Stimulated activated CD4-positive, alpha-beta T cell treated with anti-CD3 and anti-CD28 coated beads, TNF-alpha, amount 100 ng/mL, for 1 hour (primary cell): ENCODE measurements at regions not wholly inside any gene's neighbourhood (a gene's known extent, or its start where the extent isn't known, plus 50 kb on each side); places are given as distances from the start of the nearest gene placed in this dataset.

ENCODE experiments used
- DNase-seq, 3 donors: peaks; one replicate each; pipeline ENCODE4 v3.0.0-alpha.2; 2020; ENCODE audit warnings: low read depth in 3 of 3, low spot score in 1 of 3

- no peak for DNase-seq
Observed at GRCh38 chr12:12015073-12015685, 55.6 kb upstream of the BCL2L14 start.

GRCh38 chr12:12016284-12017100 lies 54.2 kb upstream of the BCL2L14 start:
- DNase-seq = no peak

DNA sequence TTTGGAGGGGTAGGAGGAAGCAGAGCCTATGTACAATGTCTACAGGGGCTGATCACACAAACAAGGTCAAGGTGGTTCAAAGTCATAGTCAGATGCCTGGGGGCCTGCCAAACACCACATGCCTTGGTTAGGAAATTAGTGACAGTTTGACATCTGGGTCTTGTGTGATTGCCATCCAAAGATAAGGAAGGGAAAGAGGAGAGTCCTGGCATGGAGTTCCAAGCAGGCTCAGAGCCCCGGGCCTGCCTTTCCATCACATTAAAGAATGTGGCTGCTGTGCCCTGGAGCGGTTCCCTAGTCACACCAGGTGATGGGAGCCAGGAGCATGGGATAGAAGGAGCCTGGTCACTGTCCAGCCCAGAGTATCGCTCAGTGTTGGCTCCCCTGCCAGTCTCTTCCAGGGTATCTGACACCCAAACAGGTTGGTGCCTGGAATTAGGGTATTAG lies 53.6 kb upstream of the BCL2L14 start:
- no peak for DNase-seq

GRCh38 chr12:12017798-12018197 lies 52.9 kb upstream of the BCL2L14 start:
- no peak for DNase-seq

- no peak for DNase-seq
Observed at GRCh38 chr12:12018454-12018853, 52.3 kb upstream of the BCL2L14 start.

DNA sequence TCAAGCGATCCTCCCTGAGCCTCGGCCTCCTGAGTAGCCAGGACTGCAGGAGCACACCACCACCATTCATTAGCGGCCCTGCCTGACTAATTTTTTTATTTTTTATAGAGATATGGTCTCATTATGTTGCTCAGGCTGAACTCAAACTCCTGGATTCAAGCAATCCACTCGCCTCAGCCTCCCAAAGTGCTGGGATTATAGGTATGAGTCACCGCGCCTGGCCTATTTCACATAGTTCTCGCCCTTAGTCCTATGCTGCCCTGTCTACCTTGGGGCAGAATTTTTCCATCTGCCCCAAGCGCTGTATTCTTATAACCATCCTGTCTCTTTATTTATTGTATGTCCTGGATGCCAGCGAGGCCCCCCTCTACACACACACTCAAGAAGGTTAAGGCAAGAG lies 50.9 kb upstream of the BCL2L14 start:
- no peak for DNase-seq

GRCh38 chr12:12020762-12021161 lies 50.0 kb upstream of the BCL2L14 start:
- DNase-seq = no peak
